Endothelial cell of umbilical vein (primary cell): ENCODE measurements at regions not wholly inside any gene's neighbourhood (a gene's known extent, or its start where the extent isn't known, plus 50 kb on each side); places are given as distances from the start of the nearest gene placed in this dataset.

Experiments
- BruUV-seq: library from RNA; stranded (reverse); fragments of 400-500 nt; replicated peaks from 2 replicates; lab custom pipeline; 2021; lab: Mats Ljungman, UMichigan
- CTCF ChIA-PET: fragments of 300-600, 350-600 bp; sonication (Branson Sonifier 250); formaldehyde crosslinking; loops from one replicate; lab custom pipeline; 2021; ENCODE audit warnings: antibody characterized with exemption, inconsistent platforms; lab: Charles Lee
- POLR2A ChIA-PET: fragments of 300-600, 350-600 bp; sonication (Branson Sonifier 250); formaldehyde crosslinking; loops from one replicate; lab custom pipeline; 2021; ENCODE audit warnings: antibody characterized with exemption, inconsistent platforms; lab: Charles Lee
- DNase-seq: peaks from one replicate; pipeline ENCODE4 v3.0.0-alpha.2; 2011; ENCODE audit warnings: low read depth, low spot score
- FAIRE-seq: peaks from 2 replicates; lab custom pipeline; 2011; peaks lifted over from hg19 to GRCh38; lab: Jason Lieb, UNC
- H2AFZ ChIP-seq: 2 replicates; pipeline ENCODE4 v1.6.0; 2012; ENCODE audit warnings: low read depth, low read length, control low read depth, inconsistent platforms
- H3K27ac ChIP-seq: 2 replicates; pipeline ENCODE4 v1.5.1; 2011; ENCODE audit warnings: low read depth, mild to moderate bottlenecking, control low read depth, low read length, moderate library complexity; ENCODE audit not compliant: insufficient read depth
- H3K27me3 ChIP-seq, 2 experiments: 2 replicates each; pipeline versions ENCODE4 v1.6.0 to v1.6.1; 2011; ENCODE audit warnings: low read length in 2 of 2, mixed read lengths in 1 of 2; ENCODE audit not compliant: control insufficient read depth in 2 of 2, insufficient read depth in 2 of 2
- H3K36me3 ChIP-seq, 2 experiments: 2 replicates in 1 of 2; 3 replicates in 1 of 2; pipeline ENCODE4 v1.5.1; 2011; ENCODE audit warnings: low read length in 2 of 2, mild to moderate bottlenecking in 1 of 2, moderate library complexity in 1 of 2; ENCODE audit not compliant: control insufficient read depth in 2 of 2, insufficient read depth in 2 of 2; ENCODE audit errors: extremely low read depth in 1 of 2
- H3K4me1 ChIP-seq: 3 replicates; pipeline ENCODE4 v1.5.1; 2011; ENCODE audit warnings: mild to moderate bottlenecking, low read length; ENCODE audit not compliant: control insufficient read depth, insufficient read depth; ENCODE audit errors: extremely low read depth
- H3K4me2 ChIP-seq: 2 replicates; pipeline ENCODE4 v1.6.1; 2011; ENCODE audit warnings: low read length, control low read depth, mixed read lengths; ENCODE audit not compliant: insufficient read depth
- H3K4me3 ChIP-seq, 3 experiments: fragments of 200-600 bp in 1 of 3; sonication (generic), shearing (Covaris generic) in 1 of 3; replicated peaks in 1 of 3; 2 replicates each; pipeline ENCODE4 v1.5.1; 2011 to 2016; ENCODE audit warnings: control low read depth in 3 of 3, low read length in 3 of 3, mild to moderate bottlenecking in 2 of 3, inconsistent platforms in 1 of 3, low read depth in 1 of 3, moderate library complexity in 1 of 3; ENCODE audit not compliant: insufficient read depth in 1 of 3
- H3K79me2 ChIP-seq: 2 replicates; pipeline ENCODE4 v1.6.0; 2012; ENCODE audit warnings: low read length, inconsistent platforms; ENCODE audit not compliant: control insufficient read depth, insufficient read depth
- H3K9ac ChIP-seq: replicated peaks from 2 replicates; pipeline ENCODE3; 2011; ENCODE audit warnings: low read length, control low read depth; ENCODE audit not compliant: insufficient read depth; ENCODE audit errors: extremely low read depth
- H3K9me1 ChIP-seq: replicated peaks from 3 replicates; pipeline ENCODE4 v1.6.0; 2011; ENCODE audit warnings: mild to moderate bottlenecking, low read length; ENCODE audit not compliant: control insufficient read depth, insufficient read depth; ENCODE audit errors: extremely low read depth
- H3K9me3 ChIP-seq: replicated peaks from 2 replicates; pipeline ENCODE4 v1.5.1; 2012; ENCODE audit warnings: low read length, inconsistent platforms; ENCODE audit not compliant: control insufficient read depth, insufficient read depth
- H4K20me1 ChIP-seq: replicated peaks from 2 replicates; pipeline ENCODE3; 2011; ENCODE audit warnings: mild to moderate bottlenecking, low read length; ENCODE audit not compliant: control insufficient read depth, insufficient read depth; ENCODE audit errors: extremely low read depth
- EZH2 ChIP-seq: IDR thresholded peaks from 2 replicates; pipeline ENCODE4 v1.6.1; 2012; ENCODE audit warnings: borderline replicate concordance, low read depth, mild to moderate bottlenecking, moderate library complexity, low read length, inconsistent platforms; ENCODE audit not compliant: severe bottlenecking
- FOS ChIP-seq: IDR thresholded peaks from 2 replicates; pipeline ENCODE4 v1.6.1; 2011; ENCODE audit warnings: mild to moderate bottlenecking, low read length, moderate library complexity, borderline replicate concordance; ENCODE audit not compliant: insufficient read depth
- GATA2 ChIP-seq: IDR thresholded peaks from 2 replicates; pipeline ENCODE4 v1.7.0; 2011; ENCODE audit warnings: low read depth, mild to moderate bottlenecking, moderate library complexity, mixed read lengths, low read length; ENCODE audit not compliant: insufficient read length, insufficient read depth
- JUN ChIP-seq: IDR thresholded peaks from 2 replicates; pipeline ENCODE4 v1.6.1; 2011; ENCODE audit warnings: borderline replicate concordance, low read depth; ENCODE audit not compliant: insufficient read length, insufficient read depth
- MYC ChIP-seq: IDR thresholded peaks from one replicate; pipeline ENCODE4 v1.6.1; 2011; ENCODE audit warnings: mild to moderate bottlenecking, low read depth, low read length
- POLR2A ChIP-seq: IDR thresholded peaks from 2 replicates; pipeline ENCODE4 v1.6.1; 2012; ENCODE audit warnings: low read depth, mild to moderate bottlenecking, control low read depth, low read length
- POLR2AphosphoS5 ChIP-seq: IDR thresholded peaks from 2 replicates; pipeline ENCODE4 v1.6.1; 2012; ENCODE audit warnings: low read depth, mild to moderate bottlenecking, control low read depth, low read length, moderate library complexity; ENCODE audit not compliant: insufficient read depth
- dilution Hi-C: fragments of 300-500 bp; cut with MboI; formaldehyde crosslinking; loops from one replicate; pipeline ENCODE4 v1.15.0; 2019; ENCODE audit warnings: low sequenced_read_pairs; ENCODE audit not compliant: extremely low pct_ligation_motif_present
- intact Hi-C: fragments of 100-400 bp; cut with micrococcal nuclease; formaldehyde crosslinking; loops from one replicate; pipeline ENCODE4 v1.10.0; 2022
- TF ChIP-seq, protein P1 (sequence below), 2 donors: IDR thresholded peaks; 1 replicate in 1 of 2; 2 replicates in 1 of 2; pipeline ENCODE4 v1.5.1; 2011; ENCODE audit warnings: low read length in 2 of 2, mild to moderate bottlenecking in 2 of 2, moderate library complexity in 2 of 2, control low read depth in 1 of 2, inconsistent platforms in 1 of 2, low read depth in 1 of 2; ENCODE audit not compliant: insufficient read depth in 1 of 2; ENCODE audit errors: extremely low read depth in 1 of 2
- TF ChIP-seq, protein P2 (sequence below): IDR thresholded peaks from 2 replicates; pipeline ENCODE4 v1.6.1; 2011; ENCODE audit not compliant: insufficient read depth, insufficient read length

DNA sequence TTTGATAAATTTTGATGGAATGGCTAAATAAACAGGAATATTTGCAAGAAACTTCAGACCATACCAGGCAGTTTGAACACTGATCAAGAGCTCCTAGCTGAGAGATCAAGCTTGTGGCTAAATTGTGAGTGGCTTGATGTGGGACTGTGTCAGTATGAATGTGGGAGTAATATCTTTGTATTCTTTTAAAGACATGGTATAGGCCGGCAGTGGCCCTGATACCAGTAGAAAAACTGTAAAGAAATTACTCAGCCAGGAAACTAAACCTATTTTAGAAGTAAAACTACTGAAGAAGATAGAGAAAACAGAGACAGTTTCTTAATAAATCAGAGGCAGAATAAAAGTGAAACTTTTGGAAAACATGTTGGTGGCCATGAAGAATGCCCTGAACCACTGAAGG, 608.4 kb upstream of the SYNCRIP start:
- Histone ChIP-seq H2AFZ (no peak overlapping the region), H3K9ac (no peak overlapping the region), H3K9me1 (no peaks in the 10 kb centered on the region), H3K9me3 (no peaks in the 10 kb centered on the region), H3K36me3 (no peaks in the 10 kb centered on the region), H3K27ac (no peak overlapping the region), H3K4me1 (no peaks in the 10 kb centered on the region), H3K79me2 (no peaks in the 10 kb centered on the region), H3K4me2 (no peak overlapping the region), H3K4me3 (no peak overlapping the region), H3K27me3 (no peaks in the 10 kb centered on the region), H4K20me1 (no peaks in the 10 kb centered on the region)
- BruUV-seq: no TSS peak
- dilution Hi-C loops (no loop called here), intact Hi-C loops (no loop called here)
- TF ChIP-seq POLR2A (no peak), POLR2AphosphoS5 (no peak), FOS (no peak), MYC (no peak), EZH2 (no peak), JUN (no peak), GATA2 (no peak)
- TF ChIP-seq, protein P1, sequence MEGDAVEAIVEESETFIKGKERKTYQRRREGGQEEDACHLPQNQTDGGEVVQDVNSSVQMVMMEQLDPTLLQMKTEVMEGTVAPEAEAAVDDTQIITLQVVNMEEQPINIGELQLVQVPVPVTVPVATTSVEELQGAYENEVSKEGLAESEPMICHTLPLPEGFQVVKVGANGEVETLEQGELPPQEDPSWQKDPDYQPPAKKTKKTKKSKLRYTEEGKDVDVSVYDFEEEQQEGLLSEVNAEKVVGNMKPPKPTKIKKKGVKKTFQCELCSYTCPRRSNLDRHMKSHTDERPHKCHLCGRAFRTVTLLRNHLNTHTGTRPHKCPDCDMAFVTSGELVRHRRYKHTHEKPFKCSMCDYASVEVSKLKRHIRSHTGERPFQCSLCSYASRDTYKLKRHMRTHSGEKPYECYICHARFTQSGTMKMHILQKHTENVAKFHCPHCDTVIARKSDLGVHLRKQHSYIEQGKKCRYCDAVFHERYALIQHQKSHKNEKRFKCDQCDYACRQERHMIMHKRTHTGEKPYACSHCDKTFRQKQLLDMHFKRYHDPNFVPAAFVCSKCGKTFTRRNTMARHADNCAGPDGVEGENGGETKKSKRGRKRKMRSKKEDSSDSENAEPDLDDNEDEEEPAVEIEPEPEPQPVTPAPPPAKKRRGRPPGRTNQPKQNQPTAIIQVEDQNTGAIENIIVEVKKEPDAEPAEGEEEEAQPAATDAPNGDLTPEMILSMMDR (IDR thresholded peaks at IDR 0.05; ENCODE audit: extremely low read depth in 1 of 2, insufficient read depth in 1 of 2, low read depth in 1 of 2, low read length in 2 of 2): no peak
- TF ChIP-seq, protein P2, sequence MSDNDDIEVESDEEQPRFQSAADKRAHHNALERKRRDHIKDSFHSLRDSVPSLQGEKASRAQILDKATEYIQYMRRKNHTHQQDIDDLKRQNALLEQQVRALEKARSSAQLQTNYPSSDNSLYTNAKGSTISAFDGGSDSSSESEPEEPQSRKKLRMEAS: no peak
- DNase-seq (no peak), FAIRE-seq (no peak)
- ChIA-PET CTCF (interaction anchor here (1.0 kb wide), 1 partner anchor 23 kb away, joined by 3 read pairs; no protein-coding TSS in a partner anchor), POLR2A (no interaction called here)
